ENCODE measurements at regions not wholly inside any gene's neighbourhood (a gene's known extent, or its start where the extent isn't known, plus 50 kb on each side); places are given as distances from the start of the nearest gene placed in this dataset.
A peak's percentile ranks its signal among the peaks of the same experiment; 100 is the strongest.
"Not testable (repeated sequence)": the region's sequence is repeated elsewhere in the genome, so short reads cannot be mapped to it uniquely, and the experiment has no call there.

DNA sequence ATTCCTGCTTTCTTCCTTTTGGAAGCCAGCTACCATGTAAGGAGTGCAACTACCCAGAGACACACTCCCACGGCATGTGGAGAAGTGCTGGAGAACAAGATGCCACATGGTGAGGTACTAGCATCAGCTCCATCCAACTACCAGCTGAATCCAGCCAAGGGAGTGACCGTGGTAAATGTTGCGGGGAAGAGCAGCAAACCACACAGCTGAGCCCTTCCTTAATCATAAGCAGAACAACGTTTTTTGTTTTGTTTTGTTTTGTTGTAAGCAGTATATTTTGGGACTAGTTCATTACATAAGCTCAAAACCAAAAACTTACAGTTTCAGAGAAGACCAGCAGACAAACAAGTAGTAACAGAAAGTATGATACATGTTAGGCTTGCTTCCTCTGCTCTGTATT lies 212.6 kb upstream of the ATP10A start:
- DNase-seq (ENCODE audit: low read depth): no peak

GRCh38 chr15:26073430-26074333 lies 210.6 kb upstream of the ATP10A start:
- DNase-seq (ENCODE audit: low read depth): no peak

DNA sequence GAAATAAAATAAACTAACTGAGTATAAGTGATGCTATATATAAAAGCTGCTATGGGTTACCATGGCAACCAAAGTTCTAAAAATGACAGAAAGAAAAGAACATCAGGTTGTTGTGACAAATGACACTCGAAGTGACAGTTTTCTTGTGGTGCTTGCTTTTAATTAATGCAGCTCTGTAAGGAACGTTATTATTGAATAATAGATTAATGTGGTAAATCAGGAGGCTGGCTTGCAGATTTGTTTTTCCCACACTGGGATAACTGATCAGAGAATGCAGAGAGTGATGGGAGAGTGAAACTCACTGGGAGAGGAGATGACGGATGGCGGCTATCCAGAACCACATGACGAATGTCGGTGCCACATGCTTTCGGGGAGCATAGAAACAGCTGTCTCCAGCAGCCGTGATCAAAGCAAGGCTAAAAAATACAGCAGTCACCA lies 207.0 kb upstream of the ATP10A start:
- peak; percentile 5 for DNase-seq (ENCODE audit: low read depth)

- no peak for DNase-seq (ENCODE audit: low read depth)
Observed at GRCh38 chr15:26069231-26069641, 206.1 kb upstream of the ATP10A start.

GRCh38 chr15:26066896-26067295 lies 203.8 kb upstream of the ATP10A start:
- DNase-seq (ENCODE audit: low read depth): peak; percentile 15

- DNase-seq (ENCODE audit: low read depth): no peak
Observed at GRCh38 chr15:26065723-26066122, 202.6 kb upstream of the ATP10A start.

GRCh38 chr15:26061248-26061647 lies 198.1 kb upstream of the ATP10A start:
- no peak for DNase-seq (ENCODE audit: low read depth)

GRCh38 chr15:26056766-26057165 lies 193.6 kb upstream of the ATP10A start:
- not testable (repeated sequence) for DNase-seq (ENCODE audit: low read depth)

- peak; percentile 62 for DNase-seq (ENCODE audit: low read depth)
Observed at GRCh38 chr15:26051761-26052675, 188.9 kb upstream of the ATP10A start.

GRCh38 chr15:26050984-26051383 lies 187.9 kb upstream of the ATP10A start:
- no peak for DNase-seq (ENCODE audit: low read depth)

GRCh38 chr15:26049900-26050657 lies 187.0 kb upstream of the ATP10A start:
- DNase-seq (ENCODE audit: low read depth): no peak

DNA sequence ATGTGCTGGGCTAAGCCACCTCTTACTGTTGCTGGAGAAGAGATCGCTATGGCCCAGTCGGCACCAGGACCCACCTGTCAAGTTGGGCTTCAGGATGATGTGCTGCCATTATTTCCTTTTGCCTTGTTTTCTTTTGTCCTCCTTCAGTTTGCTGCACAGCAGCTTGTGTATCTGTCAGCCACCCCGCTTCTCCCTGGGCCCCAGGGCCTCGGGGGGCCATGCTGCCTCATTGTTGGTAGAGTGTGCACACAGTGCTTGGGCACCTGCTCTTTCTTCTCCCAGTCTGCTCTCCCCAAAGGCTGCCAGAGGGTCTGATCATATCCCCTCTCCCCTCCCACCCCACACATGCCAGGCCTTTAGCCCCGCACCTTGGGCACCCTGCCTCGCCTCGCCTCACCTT lies 185.5 kb upstream of the ATP10A start:
- DNase-seq (ENCODE audit: low read depth): no peak

DNA sequence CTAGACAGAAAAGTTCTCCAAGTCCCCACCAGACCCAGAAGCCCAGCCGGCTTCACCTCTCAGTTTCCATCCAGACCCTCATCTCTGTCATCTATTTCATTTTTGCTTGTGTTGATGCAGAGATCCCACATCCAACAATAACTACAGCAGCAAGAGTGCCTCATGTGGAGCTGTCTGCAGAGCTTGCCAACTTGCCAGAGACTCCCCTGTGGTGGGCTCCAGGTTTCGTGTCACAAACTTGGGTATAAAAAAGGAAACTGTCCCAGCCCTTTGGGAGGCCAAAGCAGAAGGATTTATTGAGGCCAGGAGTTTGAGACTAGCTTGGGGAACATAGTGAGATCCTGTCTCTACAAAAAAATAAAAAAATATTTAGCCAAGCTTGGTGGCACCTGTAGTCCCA lies 182.4 kb upstream of the ATP10A start:
- no peak for DNase-seq (ENCODE audit: low read depth)

DNA sequence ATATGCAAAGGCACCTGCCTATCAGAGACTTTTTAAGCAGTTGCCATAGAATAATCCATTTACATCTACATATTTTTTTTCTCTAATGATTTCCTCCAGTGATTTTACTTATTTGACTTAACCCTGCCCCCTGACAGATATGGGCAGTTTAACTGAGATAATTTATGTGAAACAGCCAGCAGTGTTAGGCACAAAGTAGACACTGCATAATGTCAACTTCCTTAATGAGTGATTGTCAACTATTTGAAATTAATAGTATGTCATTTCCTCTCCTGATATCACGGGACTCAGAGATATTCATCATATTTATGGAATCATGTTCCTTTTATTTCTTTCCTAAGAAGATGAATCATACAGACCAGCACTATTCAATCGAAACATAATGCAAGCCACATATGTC lies 179.9 kb upstream of the ATP10A start:
- DNase-seq (ENCODE audit: low read depth): no peak

GRCh38 chr15:26038693-26039092 lies 175.6 kb upstream of the ATP10A start:
- no peak for DNase-seq (ENCODE audit: low read depth)

- peak; percentile 12 for DNase-seq (ENCODE audit: low read depth)
Observed at GRCh38 chr15:26037369-26037768, 174.2 kb upstream of the ATP10A start.

GRCh38 chr15:26033493-26033892 lies 170.4 kb upstream of the ATP10A start:
- DNase-seq (ENCODE audit: low read depth): no peak

GRCh38 chr15:26032162-26032846 lies 169.2 kb upstream of the ATP10A start:
- no peak for DNase-seq (ENCODE audit: low read depth)

GRCh38 chr15:26029586-26029985 lies 166.5 kb upstream of the ATP10A start:
- DNase-seq (ENCODE audit: low read depth): not testable (repeated sequence)

DNA sequence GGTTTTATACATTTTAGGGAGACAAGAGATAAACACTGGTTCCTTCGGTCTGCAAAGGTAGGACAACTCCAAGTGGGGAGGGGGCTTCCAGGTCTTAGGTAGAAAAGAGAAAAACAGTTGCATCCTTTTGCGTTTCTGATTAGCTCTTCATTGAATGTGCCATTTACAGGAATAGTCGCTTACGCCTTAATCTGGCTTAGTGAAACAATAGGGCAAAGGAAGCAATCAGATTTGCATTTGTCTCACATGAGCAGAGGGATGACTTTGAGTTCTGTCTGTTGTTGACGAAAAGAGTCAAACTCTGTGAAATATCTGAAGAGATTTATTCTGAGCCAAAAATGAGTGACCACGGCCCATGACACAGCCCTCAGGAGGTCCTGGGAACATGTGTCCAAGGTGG lies 166.0 kb upstream of the ATP10A start:
- DNase-seq (ENCODE audit: low read depth): no peak

GRCh38 chr15:26028086-26028740 lies 165.1 kb upstream of the ATP10A start:
- peak; percentile 76 for DNase-seq (ENCODE audit: low read depth)

Data from EH (cell line).